Liver (tissue), 8 donors: ENCODE measurements at regions not wholly inside any gene's neighbourhood (a gene's known extent, or its start where the extent isn't known, plus 50 kb on each side); places are given as distances from the start of the nearest gene placed in this dataset.
A peak's percentile ranks its signal among the peaks of the same experiment; 100 is the strongest.

Experiments used
- DNase-seq: peaks from one replicate; pipeline ENCODE4 v3.0.0-alpha.2; 2017; ENCODE audit warnings: low spot score
- H3K27ac ChIP-seq, 2 donors: one replicate each; pipeline ENCODE4 v1.7.0; 2013; ENCODE audit warnings: inconsistent platforms in 2 of 2, low read length in 2 of 2, control low read depth in 1 of 2, low read depth in 1 of 2, mild to moderate bottlenecking in 1 of 2
- H3K27me3 ChIP-seq, 4 donors: one replicate each; pipeline versions ENCODE4 v1.6.1 to v1.7.0; 2013; ENCODE audit warnings: low read length in 3 of 4, inconsistent platforms in 1 of 4, mild to moderate bottlenecking in 1 of 4, moderate library complexity in 1 of 4; ENCODE audit not compliant: control insufficient read depth in 4 of 4, insufficient read depth in 4 of 4
- H3K36me3 ChIP-seq, 4 donors: one replicate each; pipeline versions ENCODE4 v1.6.1 to v1.7.0; 2013; ENCODE audit warnings: low read length in 3 of 4, mild to moderate bottlenecking in 3 of 4, low read depth in 1 of 4, moderate library complexity in 1 of 4; ENCODE audit not compliant: control insufficient read depth in 4 of 4, insufficient read depth in 3 of 4
- H3K4me1 ChIP-seq, 4 donors: one replicate each; pipeline versions ENCODE4 v1.6.1 to v1.7.0; 2013; ENCODE audit warnings: low read length in 3 of 4, mild to moderate bottlenecking in 3 of 4, moderate library complexity in 1 of 4; ENCODE audit not compliant: control insufficient read depth in 4 of 4, insufficient read depth in 4 of 4
- H3K4me3 ChIP-seq, 3 donors: one replicate each; pipeline versions ENCODE4 v1.6.1 to v1.7.0; 2013; ENCODE audit warnings: low read length in 3 of 3, control low read depth in 1 of 3, low read depth in 1 of 3, mild to moderate bottlenecking in 1 of 3
- H3K9ac ChIP-seq, 2 donors: one replicate each; pipeline ENCODE4 v1.7.0; 2013; ENCODE audit warnings: low read length in 2 of 2, mild to moderate bottlenecking in 2 of 2, moderate library complexity in 2 of 2, control low read depth in 1 of 2, low read depth in 1 of 2
- H3K9me3 ChIP-seq, 4 donors: one replicate each; pipeline versions ENCODE4 v1.6.1 to v1.7.0; 2013; ENCODE audit warnings: low read length in 3 of 4; ENCODE audit not compliant: control insufficient read depth in 4 of 4
- ATF3 ChIP-seq: IDR thresholded peaks from 2 replicates; pipeline ENCODE4 v1.6.1; 2016; ENCODE audit warnings: antibody characterized with exemption
- FOXA1 ChIP-seq: IDR thresholded peaks from 2 replicates; pipeline ENCODE4 v1.6.1; 2016; ENCODE audit warnings: antibody characterized with exemption
- FOXA2 ChIP-seq: IDR thresholded peaks from 2 replicates; pipeline ENCODE4 v1.6.1; 2016; ENCODE audit warnings: antibody characterized with exemption
- GABPA ChIP-seq, 2 donors: IDR thresholded peaks in 1 of 2; conservative IDR thresholded peaks in 1 of 2; 2 replicates each; pipeline ENCODE4 v1.6.1; 2016; ENCODE audit warnings: antibody characterized with exemption in 2 of 2, mild to moderate bottlenecking in 1 of 2, moderate library complexity in 1 of 2
- HNF4A ChIP-seq, 2 donors: conservative IDR thresholded peaks; 2 replicates each; pipeline ENCODE4 v1.6.1; 2016; ENCODE audit warnings: antibody characterized with exemption in 2 of 2, mild to moderate bottlenecking in 2 of 2
- HNF4G ChIP-seq: IDR thresholded peaks from 2 replicates; pipeline ENCODE4 v1.6.1; 2016; ENCODE audit warnings: antibody characterized with exemption
- JUND ChIP-seq, 2 donors: IDR thresholded peaks; 2 replicates each; pipeline ENCODE4 v1.6.1; 2016; ENCODE audit warnings: antibody characterized with exemption in 2 of 2
- REST ChIP-seq: IDR thresholded peaks from 2 replicates; pipeline ENCODE4 v1.6.1; 2016; ENCODE audit warnings: antibody characterized with exemption, mild to moderate bottlenecking
- SP1 ChIP-seq: IDR thresholded peaks from 2 replicates; pipeline ENCODE4 v1.6.1; 2018; ENCODE audit warnings: antibody characterized with exemption, mild to moderate bottlenecking
- TAF1 ChIP-seq: conservative IDR thresholded peaks from 2 replicates; pipeline ENCODE4 v1.6.1; 2016; ENCODE audit warnings: antibody characterized with exemption, mild to moderate bottlenecking
- YY1 ChIP-seq: IDR thresholded peaks from 2 replicates; pipeline ENCODE4 v1.6.1; 2016; ENCODE audit warnings: antibody characterized with exemption, mild to moderate bottlenecking
- ZBTB33 ChIP-seq: IDR thresholded peaks from 2 replicates; pipeline ENCODE4 v1.6.1; 2016; ENCODE audit warnings: antibody characterized with exemption
- WGBS: extraction: QIAGEN DNeasy Blood & Tissue Kit; methylation state at CpG from one replicate; pipeline ENCODE4 v1.1.7; 2013; 5-methylcytosine and 5-hydroxymethylcytosine counted together
- TF ChIP-seq, protein P1 (sequence below): fragments of 150-350 bp; IDR thresholded peaks from 2 replicates; pipeline ENCODE4 v1.5.1; 2017; ENCODE audit warnings: improper control_type of control experiment, low read depth, low read length; ENCODE audit not compliant: missing input control
- donor health status: healthy.
- donor health status: healthy.
- donor health status: healthy.
- donor health status: healthy.
- donor health status: healthy.

DNA sequence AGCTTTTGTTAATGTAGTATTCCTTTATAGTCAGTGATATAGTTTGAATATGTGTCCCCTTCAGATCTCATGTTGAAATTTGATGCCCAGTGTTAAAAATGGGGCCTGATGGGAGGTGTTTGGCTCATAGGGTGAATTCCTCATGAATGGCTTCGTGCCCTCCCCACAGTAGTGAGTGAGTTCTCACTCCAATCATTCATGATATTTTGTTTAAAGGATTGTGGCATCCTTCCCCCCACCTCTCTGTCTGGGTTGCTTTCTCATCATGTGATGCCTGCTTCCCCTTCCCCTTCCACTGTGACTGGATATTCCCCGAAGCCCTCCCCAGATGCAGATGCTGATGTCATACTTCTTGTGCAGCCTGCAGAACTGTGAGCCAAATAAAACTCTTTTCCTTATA is 649.8 kb upstream of the NR2F2 start:
- Histone ChIP-seq H3K4me3 (no peak overlapping the region), H3K27me3 (no peaks in the 10 kb centered on the region), H3K9ac (no peak overlapping the region), H3K4me1 (peaks cover 11 to 30% (median 22%) of the 10 kb centered on the region in 4 donors), H3K27ac (no peak overlapping the region), H3K9me3 (no peaks in the 10 kb centered on the region), H3K36me3 (no peaks in the 10 kb centered on the region)
- TF ChIP-seq SP1: no peak
- no peak for TF ChIP-seq ATF3
- TF ChIP-seq JUND (IDR thresholded peaks at IDR 0.05): no peak
- TF ChIP-seq FOXA1: no peak
- no peak for TF ChIP-seq GABPA (IDR thresholded peaks at IDR 0.05 in 1 of 2, conservative IDR thresholded peaks at IDR 0.05 in 1 of 2)
- TF ChIP-seq, protein P1, sequence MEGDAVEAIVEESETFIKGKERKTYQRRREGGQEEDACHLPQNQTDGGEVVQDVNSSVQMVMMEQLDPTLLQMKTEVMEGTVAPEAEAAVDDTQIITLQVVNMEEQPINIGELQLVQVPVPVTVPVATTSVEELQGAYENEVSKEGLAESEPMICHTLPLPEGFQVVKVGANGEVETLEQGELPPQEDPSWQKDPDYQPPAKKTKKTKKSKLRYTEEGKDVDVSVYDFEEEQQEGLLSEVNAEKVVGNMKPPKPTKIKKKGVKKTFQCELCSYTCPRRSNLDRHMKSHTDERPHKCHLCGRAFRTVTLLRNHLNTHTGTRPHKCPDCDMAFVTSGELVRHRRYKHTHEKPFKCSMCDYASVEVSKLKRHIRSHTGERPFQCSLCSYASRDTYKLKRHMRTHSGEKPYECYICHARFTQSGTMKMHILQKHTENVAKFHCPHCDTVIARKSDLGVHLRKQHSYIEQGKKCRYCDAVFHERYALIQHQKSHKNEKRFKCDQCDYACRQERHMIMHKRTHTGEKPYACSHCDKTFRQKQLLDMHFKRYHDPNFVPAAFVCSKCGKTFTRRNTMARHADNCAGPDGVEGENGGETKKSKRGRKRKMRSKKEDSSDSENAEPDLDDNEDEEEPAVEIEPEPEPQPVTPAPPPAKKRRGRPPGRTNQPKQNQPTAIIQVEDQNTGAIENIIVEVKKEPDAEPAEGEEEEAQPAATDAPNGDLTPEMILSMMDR: no peak
- TF ChIP-seq TAF1: no peak
- no peak for TF ChIP-seq HNF4A (conservative IDR thresholded peaks at IDR 0.05)
- WGBS: 44% methylated on average over 2 of the region's 2 CpGs
- no peak for DNase-seq

GRCh38 chr15:95681836-95682544 is 648.5 kb upstream of the NR2F2 start:
- 36% methylated on average over 5 of the region's 5 CpGs for WGBS
- Histone ChIP-seq H3K4me3 (no peak overlapping the region), H3K27me3 (no peaks in the 10 kb centered on the region), H3K27ac (peak overlapping the region in 1 of 2 donors; percentile 30), H3K36me3 (no peaks in the 10 kb centered on the region), H3K4me1 (peaks cover 11 to 30% (median 22%) of the 10 kb centered on the region in 4 donors), H3K9ac (no peak overlapping the region), H3K9me3 (no peaks in the 10 kb centered on the region)
- no peak for DNase-seq
- TF ChIP-seq HNF4A (conservative IDR thresholded peaks at IDR 0.05): peak; percentile 52 to 73
- no peak for TF ChIP-seq TAF1
- no peak for TF ChIP-seq FOXA2
- TF ChIP-seq HNF4G: no peak
- no peak for TF ChIP-seq YY1
- TF ChIP-seq SP1: no peak
- peak in 1 of 2 donors; percentile 15 for TF ChIP-seq JUND (IDR thresholded peaks at IDR 0.05)
- no peak for TF ChIP-seq ZBTB33
- no peak for TF ChIP-seq REST
